ENCODE measurements at regions not wholly inside any gene's neighbourhood (a gene's known extent, or its start where the extent isn't known, plus 50 kb on each side); places are given as distances from the start of the nearest gene placed in this dataset.
"Not testable (repeated sequence)": the region's sequence is repeated elsewhere in the genome, so short reads cannot be mapped to it uniquely, and the experiment has no call there.

DNA sequence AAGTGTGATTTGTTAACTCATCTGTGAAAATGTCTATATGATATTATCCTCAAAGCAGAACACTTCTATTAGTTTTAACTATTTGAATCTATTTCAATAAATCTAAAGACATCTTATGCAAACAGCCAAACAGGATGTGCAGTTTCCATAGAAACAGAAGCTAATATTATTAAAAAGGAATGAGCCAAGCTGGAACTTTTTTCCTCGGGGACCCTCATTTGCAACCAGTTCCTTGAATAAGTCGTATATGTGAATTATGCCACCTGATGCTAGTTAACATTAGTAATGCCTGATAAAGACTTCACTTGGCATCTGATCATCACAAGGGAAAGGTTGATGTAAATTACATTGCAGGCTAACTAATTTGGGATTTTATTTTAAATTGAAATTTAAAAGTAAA is 216.9 kb upstream of the SMLR1 start:
- DNase-seq (ENCODE audit: low read depth in 2 of 2): no peak

- no peak for DNase-seq (ENCODE audit: low read depth in 2 of 2)
These were observed 215.8 kb upstream of the SMLR1 start for GRCh38 chr6:130611366-130611765.

GRCh38 chr6:130613176-130613575 is 214.0 kb upstream of the SMLR1 start:
- no peak for DNase-seq (ENCODE audit: low read depth in 2 of 2)

DNA sequence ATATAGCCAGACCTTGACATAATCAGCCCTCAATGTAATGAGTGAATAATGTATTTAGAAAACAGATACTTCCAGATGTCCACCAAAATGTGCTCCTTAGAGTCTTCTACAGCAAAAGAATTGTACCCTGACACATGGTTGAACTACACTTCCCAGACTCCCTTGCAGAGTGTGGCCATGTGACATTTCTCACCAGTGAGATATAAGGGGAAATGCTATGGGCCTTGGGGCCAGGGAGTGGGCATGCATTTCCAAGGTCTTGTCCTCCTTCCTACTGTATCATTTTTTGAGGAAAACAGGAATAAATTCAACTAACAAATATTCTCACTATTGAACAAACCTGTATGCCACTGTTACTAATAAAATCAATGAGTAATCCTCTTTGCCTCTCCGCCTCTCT is 211.4 kb upstream of the SMLR1 start:
- no peak for DNase-seq (ENCODE audit: low read depth in 2 of 2)

GRCh38 chr6:130617658-130618057 is 209.5 kb upstream of the SMLR1 start:
- no peak for DNase-seq (ENCODE audit: low read depth in 2 of 2)

- not testable (repeated sequence) for DNase-seq (ENCODE audit: low read depth in 2 of 2)
These were observed 208.4 kb upstream of the SMLR1 start for GRCh38 chr6:130618806-130619205.

- no peak for DNase-seq (ENCODE audit: low read depth in 2 of 2)
These were observed 206.8 kb upstream of the SMLR1 start for GRCh38 chr6:130620338-130620781.

DNA sequence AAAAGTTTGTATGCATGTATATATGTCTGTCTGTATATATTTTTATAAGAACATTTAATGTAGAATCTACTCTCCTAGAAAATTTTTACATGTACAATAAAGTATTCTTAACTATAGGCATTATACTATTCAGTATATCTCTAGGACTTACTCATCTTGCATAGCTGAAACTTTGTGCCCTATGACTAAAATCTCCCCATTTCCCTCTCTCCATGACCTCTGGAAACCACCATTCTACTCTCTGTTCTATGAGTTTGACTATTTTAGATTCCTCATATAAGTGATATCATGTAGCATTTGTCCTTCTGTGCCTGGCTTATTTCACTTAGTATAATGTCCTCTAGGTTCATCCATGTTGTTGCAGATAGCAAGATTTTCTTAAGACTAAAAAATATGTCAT is 205.1 kb upstream of the SMLR1 start:
- DNase-seq (ENCODE audit: low read depth in 2 of 2): no peak

- DNase-seq (ENCODE audit: low read depth in 2 of 2): no peak
These were observed 203.2 kb upstream of the SMLR1 start for GRCh38 chr6:130624046-130624445.

GRCh38 chr6:130625825-130626527 is 201.2 kb upstream of the SMLR1 start:
- DNase-seq (ENCODE audit: low read depth in 2 of 2): no peak

- DNase-seq (ENCODE audit: low read depth in 2 of 2): no peak
These were observed 198.3 kb upstream of the SMLR1 start for GRCh38 chr6:130628862-130629261.

DNA sequence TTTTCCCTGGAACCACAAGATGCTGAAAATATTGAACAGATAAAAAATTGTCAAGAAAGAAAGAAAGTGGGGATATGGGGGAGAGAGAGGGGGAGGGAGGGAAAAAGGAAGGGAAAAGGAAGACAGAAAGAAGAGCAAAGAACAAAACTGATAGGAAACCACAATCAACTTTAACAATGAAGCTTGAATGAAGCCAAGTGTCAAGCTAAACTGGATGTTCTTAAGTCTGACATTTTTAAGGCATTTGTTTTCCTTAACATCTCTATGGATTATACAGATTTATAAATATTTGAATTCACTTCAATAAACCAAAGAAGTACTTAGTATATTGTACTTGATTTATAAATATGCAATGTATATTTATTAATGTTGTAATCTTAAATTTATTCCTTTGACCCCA is 197.6 kb upstream of the SMLR1 start:
- no peak for DNase-seq (ENCODE audit: low read depth in 2 of 2)

GRCh38 chr6:130632277-130632676 is 194.9 kb upstream of the SMLR1 start:
- DNase-seq (ENCODE audit: low read depth in 2 of 2): no peak

DNA sequence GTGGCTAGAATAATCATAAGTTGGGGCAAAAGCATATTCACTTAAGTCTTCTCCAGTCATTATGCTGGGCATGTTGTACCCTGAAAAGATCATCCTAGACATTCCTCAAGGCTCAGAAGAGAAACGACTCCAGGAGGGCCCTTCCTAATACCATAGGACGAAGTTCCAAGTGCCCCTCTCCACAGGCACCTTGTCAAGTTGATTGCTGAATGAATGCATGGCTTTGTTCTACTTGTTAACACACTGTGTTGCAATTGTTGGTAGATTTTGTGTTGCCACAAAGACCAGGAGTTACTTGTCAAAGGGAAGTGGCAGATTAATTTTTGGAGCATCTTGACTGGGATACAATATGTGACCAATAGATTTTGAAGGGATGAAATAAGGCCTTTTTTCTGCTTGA is 194.3 kb upstream of the SMLR1 start:
- DNase-seq (ENCODE audit: low read depth in 2 of 2): no peak

DNA sequence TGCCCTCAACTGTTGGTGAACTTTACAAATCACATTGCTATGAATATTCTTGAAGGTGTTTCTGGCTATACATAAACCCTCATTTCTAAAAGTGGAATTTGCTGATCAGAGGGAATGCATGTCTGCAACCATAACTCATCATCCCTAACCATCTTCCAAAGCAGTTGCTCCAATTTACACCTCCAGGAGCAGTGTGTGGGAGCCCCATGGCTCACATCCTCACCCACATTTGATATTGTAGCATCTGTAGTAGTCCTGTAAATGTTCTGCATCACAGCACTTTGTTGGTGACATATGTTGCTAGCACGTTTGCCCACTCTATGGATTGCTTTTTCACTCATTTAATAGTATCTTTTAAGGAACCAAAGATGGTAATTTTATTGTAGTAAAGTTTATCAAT is 183.8 kb upstream of the SMLR1 start:
- DNase-seq (ENCODE audit: low read depth in 2 of 2): no peak

DNA sequence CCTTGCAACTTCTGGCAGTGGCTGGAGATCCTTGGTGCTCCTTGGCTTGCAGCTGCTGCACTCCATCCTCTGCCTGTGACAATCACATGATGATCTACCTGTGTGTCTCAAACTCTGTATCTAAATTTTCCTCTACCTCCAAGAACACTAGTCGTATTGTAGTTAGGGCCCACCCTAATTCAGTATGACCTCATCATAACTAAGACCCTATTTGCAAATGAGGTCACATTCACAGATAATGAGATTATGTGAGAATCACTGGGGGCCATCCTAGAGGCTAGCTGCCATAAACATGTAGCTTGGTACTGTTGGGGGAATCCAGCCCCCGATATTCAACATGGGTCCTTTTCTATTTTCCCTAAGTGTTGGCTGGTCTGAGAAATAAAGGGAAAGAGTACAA is 183.0 kb upstream of the SMLR1 start:
- DNase-seq (ENCODE audit: low read depth in 2 of 2): no peak

DNA sequence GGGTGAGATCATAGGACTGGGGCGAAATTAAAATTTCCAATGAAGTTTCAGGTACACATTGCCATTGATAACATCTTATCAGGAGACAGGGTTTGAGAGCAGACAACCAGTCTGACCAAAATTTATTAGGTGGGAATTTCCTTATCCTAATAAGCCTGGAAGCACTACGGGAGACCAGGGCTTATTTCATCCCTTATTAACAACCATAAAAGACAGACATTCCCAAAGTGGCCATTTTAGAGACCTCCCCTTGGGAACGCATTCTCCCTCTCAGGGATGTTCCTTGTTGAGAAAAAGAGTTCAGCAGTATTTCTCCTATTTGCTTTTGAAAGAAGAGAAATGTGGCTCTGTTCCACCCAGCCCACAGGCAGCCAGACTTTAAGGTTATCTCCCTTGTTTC is 182.4 kb upstream of the SMLR1 start:
- not testable (repeated sequence) for DNase-seq (ENCODE audit: low read depth in 2 of 2)

GRCh38 chr6:130647246-130647645 is 180.0 kb upstream of the SMLR1 start:
- DNase-seq (ENCODE audit: low read depth in 2 of 2): no peak

GRCh38 chr6:130655586-130655985 is 171.6 kb upstream of the SMLR1 start:
- DNase-seq (ENCODE audit: low read depth in 2 of 2): no peak

DNA sequence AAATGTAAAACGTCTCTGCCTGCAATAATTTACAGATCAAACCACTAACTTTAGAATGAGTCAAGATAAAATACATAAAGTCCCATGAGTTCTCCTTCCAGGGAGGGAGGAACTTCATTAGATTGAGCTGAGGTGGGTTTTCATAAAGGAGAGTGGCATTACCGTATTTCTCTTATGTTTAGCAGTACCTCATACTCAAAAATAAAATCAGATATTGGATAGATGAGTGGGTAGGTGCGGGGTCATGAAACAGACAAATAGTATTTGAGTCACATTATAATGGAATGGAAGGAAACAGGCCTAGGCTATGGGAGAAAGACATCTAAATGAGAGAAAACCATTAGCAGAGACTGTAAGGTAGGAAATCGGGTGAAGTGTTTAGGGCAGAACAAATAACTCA is 166.1 kb upstream of the SMLR1 start:
- DNase-seq (ENCODE audit: low read depth in 2 of 2): no peak

GRCh38 chr6:130666786-130667185 is 160.4 kb upstream of the SMLR1 start:
- no peak for DNase-seq (ENCODE audit: low read depth in 2 of 2)

GRCh38 chr6:130670142-130670541 is 157.1 kb upstream of the SMLR1 start:
- DNase-seq (ENCODE audit: low read depth in 2 of 2): no peak

DNA sequence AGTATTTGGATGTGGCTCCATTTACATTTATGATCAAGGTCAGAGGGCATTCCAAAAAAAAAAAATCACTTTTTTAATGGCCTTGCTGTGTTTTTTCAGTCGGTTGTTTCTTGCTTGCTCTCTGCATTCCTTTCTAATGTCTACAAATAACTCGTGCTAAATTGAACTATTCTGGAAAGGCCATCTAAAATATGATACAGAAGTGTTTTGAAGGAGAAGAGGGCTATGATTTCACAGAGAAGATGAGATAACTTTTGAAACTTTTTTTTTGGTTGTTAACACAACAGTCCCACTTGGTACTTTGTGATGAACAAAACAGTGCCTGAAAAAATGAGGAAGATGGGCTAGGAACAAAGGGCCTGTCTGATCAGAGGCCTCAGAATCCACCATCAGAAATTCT is 156.1 kb upstream of the SMLR1 start:
- no peak for DNase-seq (ENCODE audit: low read depth in 2 of 2)

GRCh38 chr6:130671577-130671976 is 155.6 kb upstream of the SMLR1 start:
- no peak for DNase-seq (ENCODE audit: low read depth in 2 of 2)
